Bronchial epithelial cell (primary cell): ENCODE measurements at regions not wholly inside any gene's neighbourhood (a gene's known extent, or its start where the extent isn't known, plus 50 kb on each side); places are given as distances from the start of the nearest gene placed in this dataset.
A peak's percentile ranks its signal among the peaks of the same experiment; 100 is the strongest.

Source experiments
- DNase-seq: peaks from one replicate; pipeline ENCODE4 v3.0.0-alpha.2; 2010; ENCODE audit warnings: low read depth
- FAIRE-seq: peaks from 2 replicates; lab custom pipeline; 2011; peaks lifted over from hg19 to GRCh38; lab: Jason Lieb, UNC
- H3K27me3 ChIP-seq: 2 replicates; pipeline ENCODE4 v1.5.1; 2011; ENCODE audit warnings: low read length; ENCODE audit not compliant: control insufficient read depth, insufficient read depth
- H3K36me3 ChIP-seq: 2 replicates; pipeline ENCODE4 v1.5.1; 2011; ENCODE audit warnings: low read length; ENCODE audit not compliant: control insufficient read depth, insufficient read depth
- H3K4me3 ChIP-seq: 2 replicates; pipeline ENCODE4 v1.5.1; 2011; ENCODE audit warnings: mild to moderate bottlenecking, low read depth, low read length, control low read depth
- CTCF ChIP-seq: IDR thresholded peaks from 2 replicates; pipeline ENCODE4 v1.5.1; 2011; ENCODE audit warnings: mild to moderate bottlenecking, moderate library complexity, low read length, control low read depth, inconsistent platforms; ENCODE audit not compliant: insufficient read depth, severe bottlenecking

- peaks cover 2% of the 10 kb centered on the region for H3K27me3 ChIP-seq
- no peaks in the 10 kb centered on the region for H3K36me3 ChIP-seq
- no peak overlapping the region for H3K4me3 ChIP-seq
- TF ChIP-seq CTCF: no peak
- FAIRE-seq (no peak), DNase-seq (no peak)
These were observed 107.0 kb downstream of the CTH start for GRCh38 chr1:70518106-70518505.

GRCh38 chr1:70528590-70529333 is 117.7 kb downstream of the CTH start:
- FAIRE-seq (peak; percentile 95), DNase-seq (peak; percentile 47)
- no peaks in the 10 kb centered on the region for H3K36me3 ChIP-seq

GRCh38 chr1:70536708-70537366 is 125.8 kb downstream of the CTH start:
- FAIRE-seq (no peak), DNase-seq (no peak)
- H3K4me3 ChIP-seq: no peak overlapping the region
- TF ChIP-seq CTCF: no peak
- no peaks in the 10 kb centered on the region for H3K36me3 ChIP-seq
- no peaks in the 10 kb centered on the region for H3K27me3 ChIP-seq

More at GRCh38 chr1:70528590-70529333, 117.7 kb downstream of the CTH start:
- H3K4me3 ChIP-seq: no peak overlapping the region
- no peaks in the 10 kb centered on the region for H3K27me3 ChIP-seq
- TF ChIP-seq CTCF: peak; percentile 80

- DNase-seq: no peak
- no peaks in the 10 kb centered on the region for H3K27me3 ChIP-seq
- FAIRE-seq: no peak
These were observed 126.7 kb downstream of the CTH start for GRCh38 chr1:70537788-70538187.

GRCh38 chr1:70542030-70542429 is 131.0 kb downstream of the CTH start:
- H3K36me3 ChIP-seq: no peaks in the 10 kb centered on the region
- DNase-seq (no peak), FAIRE-seq (no peak)
- H3K27me3 ChIP-seq: no peaks in the 10 kb centered on the region
- H3K4me3 ChIP-seq: no peak overlapping the region
- TF ChIP-seq CTCF: no peak

More at GRCh38 chr1:70537788-70538187, 126.7 kb downstream of the CTH start:
- TF ChIP-seq CTCF: no peak
- Histone ChIP-seq H3K4me3 (no peak overlapping the region), H3K36me3 (no peaks in the 10 kb centered on the region)

GRCh38 chr1:70542856-70543255 is 131.8 kb downstream of the CTH start:
- TF ChIP-seq CTCF: no peak
- no peak for FAIRE-seq
- DNase-seq: peak; percentile 78

More at GRCh38 chr1:70542856-70543255, 131.8 kb downstream of the CTH start:
- Histone ChIP-seq H3K36me3 (no peaks in the 10 kb centered on the region), H3K27me3 (no peaks in the 10 kb centered on the region), H3K4me3 (no peak overlapping the region)
